Activated naive CD8-positive, alpha-beta T cell treated with anti-CD3 and anti-CD28 coated beads for 36 hours (primary cell): ENCODE measurements at regions not wholly inside any gene's neighbourhood (a gene's known extent, or its start where the extent isn't known, plus 50 kb on each side); places are given as distances from the start of the nearest gene placed in this dataset.

ENCODE experiments used
- DNase-seq: peaks from one replicate; pipeline ENCODE4 v3.0.0; 2021
- H3K27ac Mint-ChIP-seq: one replicate; pipeline ENCODE4 v1.8.0; 2022; ENCODE audit warnings: mild to moderate bottlenecking, moderate library complexity, mixed read lengths
- H3K27me3 Mint-ChIP-seq: one replicate; pipeline ENCODE4 v1.8.0; 2022; ENCODE audit warnings: mild to moderate bottlenecking, mixed read lengths
- H3K36me3 Mint-ChIP-seq: one replicate; pipeline ENCODE4 v1.8.0; 2021; ENCODE audit warnings: mild to moderate bottlenecking, mixed read lengths
- H3K4me1 Mint-ChIP-seq: one replicate; pipeline ENCODE4 v1.8.0; 2021; ENCODE audit warnings: mixed read lengths
- H3K4me3 Mint-ChIP-seq: one replicate; pipeline ENCODE4 v1.8.0; 2022; ENCODE audit warnings: mild to moderate bottlenecking, moderate library complexity, mixed read lengths
- H3K9me3 Mint-ChIP-seq: one replicate; pipeline ENCODE4 v1.8.0; 2022; ENCODE audit warnings: mixed read lengths

DNA sequence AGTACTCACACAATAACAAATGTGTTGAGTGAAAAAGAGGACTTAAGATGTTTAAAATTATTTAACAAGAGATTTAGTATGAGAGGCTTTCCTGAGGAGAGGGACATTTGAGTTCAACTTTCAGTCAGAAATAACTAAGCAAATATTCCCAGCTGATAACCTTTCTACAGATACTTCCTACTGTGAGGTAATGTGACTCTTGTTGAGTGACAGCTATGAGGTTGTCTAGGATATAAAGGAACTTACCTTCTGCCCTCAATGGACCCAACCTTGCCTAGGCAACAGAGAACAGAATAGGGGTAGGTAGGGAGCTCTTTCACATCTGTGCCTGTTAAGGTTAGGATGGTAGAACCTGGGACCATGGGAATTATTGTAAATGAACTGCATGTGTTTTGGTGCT, 54.7 kb downstream of the GLUD2 start:
- Mint-ChIP-seq H3K4me3 (no peak overlapping the region), H3K36me3 (no peaks in the 10 kb centered on the region)
- DNase-seq: no peak

GRCh38 chrX:121103381-121103780, 56.0 kb downstream of the GLUD2 start:
- H3K4me3 Mint-ChIP-seq: no peak overlapping the region
- H3K27me3 Mint-ChIP-seq: peaks cover 5% of the 10 kb centered on the region
- no peaks in the 10 kb centered on the region for H3K4me1 Mint-ChIP-seq
- H3K36me3 Mint-ChIP-seq: no peaks in the 10 kb centered on the region
- H3K9me3 Mint-ChIP-seq: no peaks in the 10 kb centered on the region
- H3K27ac Mint-ChIP-seq: no peak overlapping the region
- no peak for DNase-seq

More for the DNA sequence above, 54.7 kb downstream of the GLUD2 start:
- Mint-ChIP-seq H3K4me1 (no peaks in the 10 kb centered on the region), H3K27ac (no peak overlapping the region), H3K27me3 (peaks cover 5% of the 10 kb centered on the region), H3K9me3 (no peaks in the 10 kb centered on the region)

DNA sequence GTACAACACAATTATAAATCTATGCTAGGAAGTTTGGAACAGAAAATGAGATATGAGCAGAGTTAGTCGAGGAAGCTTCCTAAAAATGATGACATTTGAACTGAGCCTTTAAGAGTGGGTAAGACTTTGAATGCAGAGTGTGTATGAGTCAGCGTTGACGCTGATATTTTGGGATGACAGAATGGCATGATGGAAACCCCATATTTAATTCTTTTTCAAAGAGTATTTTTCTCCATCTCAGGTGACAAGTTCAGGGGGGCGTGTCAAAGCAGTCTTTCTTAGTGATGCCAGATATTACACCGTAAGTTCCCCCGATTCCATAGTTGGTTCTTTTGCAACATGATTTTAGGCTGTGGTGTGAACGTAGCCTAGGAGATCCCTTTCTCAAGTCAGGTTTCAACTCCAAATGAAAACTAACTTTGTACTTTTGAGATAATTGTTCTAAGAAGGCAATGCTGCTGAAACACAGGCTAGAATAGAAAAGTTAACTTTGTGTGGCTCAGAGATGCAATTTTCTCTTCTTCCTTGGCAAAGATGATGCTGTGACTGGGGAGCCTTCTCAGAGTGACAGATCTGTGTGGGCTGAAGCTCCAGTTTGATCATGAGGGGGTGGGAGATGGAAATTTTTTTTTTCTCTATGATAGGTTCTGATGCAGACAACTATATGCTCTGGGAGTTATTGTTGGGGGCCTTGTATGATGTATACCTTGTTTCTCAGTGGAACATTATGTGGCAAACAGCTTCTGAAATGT, 59.2 kb downstream of the GLUD2 start:
- Mint-ChIP-seq H3K36me3 (no peaks in the 10 kb centered on the region), H3K4me3 (no peak overlapping the region)
- no peak for DNase-seq

GRCh38 chrX:121109986-121110385, 62.6 kb downstream of the GLUD2 start:
- DNase-seq: no peak
- Mint-ChIP-seq H3K27me3 (no peaks in the 10 kb centered on the region), H3K4me1 (no peaks in the 10 kb centered on the region), H3K36me3 (no peaks in the 10 kb centered on the region), H3K27ac (no peak overlapping the region), H3K4me3 (no peak overlapping the region), H3K9me3 (no peaks in the 10 kb centered on the region)

More for the DNA sequence above, 59.2 kb downstream of the GLUD2 start:
- Mint-ChIP-seq H3K9me3 (no peaks in the 10 kb centered on the region), H3K27ac (no peak overlapping the region), H3K27me3 (no peaks in the 10 kb centered on the region), H3K4me1 (no peaks in the 10 kb centered on the region)

DNA sequence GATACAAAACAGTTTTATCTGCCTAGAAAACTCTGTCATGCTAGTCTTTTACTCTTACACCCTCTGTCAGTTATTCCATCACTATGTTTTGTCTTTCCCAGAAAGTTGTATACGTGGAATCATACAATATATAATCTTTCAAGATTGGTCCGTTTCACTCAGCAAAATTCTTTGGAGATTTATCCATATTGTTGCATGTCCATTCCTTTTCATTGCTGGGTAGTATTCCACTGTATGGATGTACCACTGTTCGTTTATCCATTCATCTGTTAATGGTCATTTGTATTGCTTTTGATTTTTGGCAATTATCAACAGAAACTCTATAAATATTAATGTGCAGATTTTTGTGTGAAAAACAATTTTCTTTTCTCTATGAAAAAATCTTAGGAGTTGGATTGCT, 63.1 kb downstream of the GLUD2 start:
- H3K27ac Mint-ChIP-seq: no peak overlapping the region

GRCh38 chrX:121114691-121115090, 67.3 kb downstream of the GLUD2 start:
- Mint-ChIP-seq H3K4me1 (no peaks in the 10 kb centered on the region), H3K27ac (no peak overlapping the region), H3K4me3 (no peak overlapping the region), H3K27me3 (no peaks in the 10 kb centered on the region), H3K9me3 (no peaks in the 10 kb centered on the region), H3K36me3 (no peaks in the 10 kb centered on the region)
- DNase-seq: no peak

More for the DNA sequence above, 63.1 kb downstream of the GLUD2 start:
- H3K36me3 Mint-ChIP-seq: no peaks in the 10 kb centered on the region
- no peaks in the 10 kb centered on the region for H3K27me3 Mint-ChIP-seq
- no peaks in the 10 kb centered on the region for H3K9me3 Mint-ChIP-seq
- H3K4me1 Mint-ChIP-seq: no peaks in the 10 kb centered on the region
- DNase-seq: no peak
- no peak overlapping the region for H3K4me3 Mint-ChIP-seq

- Mint-ChIP-seq H3K4me1 (no peaks in the 10 kb centered on the region), H3K9me3 (no peaks in the 10 kb centered on the region), H3K27me3 (no peaks in the 10 kb centered on the region), H3K27ac (no peak overlapping the region), H3K36me3 (no peaks in the 10 kb centered on the region), H3K4me3 (no peak overlapping the region)
- DNase-seq: no peak
Measured at GRCh38 chrX:121120690-121121605, 73.5 kb downstream of the GLUD2 start.

DNA sequence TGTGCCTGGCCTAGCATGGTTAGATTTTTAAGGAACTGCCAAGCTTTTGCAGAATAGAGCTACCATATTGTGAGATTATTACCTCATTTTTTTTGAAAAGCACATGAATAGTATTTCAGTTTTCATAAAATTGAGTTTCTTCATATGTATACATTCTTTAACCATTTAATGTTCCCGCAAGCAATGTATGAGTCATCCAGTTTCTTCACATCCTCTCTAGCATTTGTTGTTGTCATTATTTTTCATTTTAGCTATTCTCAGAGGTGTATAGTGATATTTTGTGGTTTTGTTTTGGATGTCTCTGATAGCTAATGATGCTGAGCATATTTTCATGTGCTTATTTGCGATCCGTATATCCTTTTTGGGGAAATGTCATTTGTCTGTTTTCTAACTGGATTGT, 74.9 kb downstream of the GLUD2 start:
- no peaks in the 10 kb centered on the region for H3K9me3 Mint-ChIP-seq
- no peaks in the 10 kb centered on the region for H3K4me1 Mint-ChIP-seq
- H3K27ac Mint-ChIP-seq: no peak overlapping the region
- H3K36me3 Mint-ChIP-seq: no peaks in the 10 kb centered on the region
- H3K27me3 Mint-ChIP-seq: no peaks in the 10 kb centered on the region
- no peak for DNase-seq
- no peak overlapping the region for H3K4me3 Mint-ChIP-seq

DNA sequence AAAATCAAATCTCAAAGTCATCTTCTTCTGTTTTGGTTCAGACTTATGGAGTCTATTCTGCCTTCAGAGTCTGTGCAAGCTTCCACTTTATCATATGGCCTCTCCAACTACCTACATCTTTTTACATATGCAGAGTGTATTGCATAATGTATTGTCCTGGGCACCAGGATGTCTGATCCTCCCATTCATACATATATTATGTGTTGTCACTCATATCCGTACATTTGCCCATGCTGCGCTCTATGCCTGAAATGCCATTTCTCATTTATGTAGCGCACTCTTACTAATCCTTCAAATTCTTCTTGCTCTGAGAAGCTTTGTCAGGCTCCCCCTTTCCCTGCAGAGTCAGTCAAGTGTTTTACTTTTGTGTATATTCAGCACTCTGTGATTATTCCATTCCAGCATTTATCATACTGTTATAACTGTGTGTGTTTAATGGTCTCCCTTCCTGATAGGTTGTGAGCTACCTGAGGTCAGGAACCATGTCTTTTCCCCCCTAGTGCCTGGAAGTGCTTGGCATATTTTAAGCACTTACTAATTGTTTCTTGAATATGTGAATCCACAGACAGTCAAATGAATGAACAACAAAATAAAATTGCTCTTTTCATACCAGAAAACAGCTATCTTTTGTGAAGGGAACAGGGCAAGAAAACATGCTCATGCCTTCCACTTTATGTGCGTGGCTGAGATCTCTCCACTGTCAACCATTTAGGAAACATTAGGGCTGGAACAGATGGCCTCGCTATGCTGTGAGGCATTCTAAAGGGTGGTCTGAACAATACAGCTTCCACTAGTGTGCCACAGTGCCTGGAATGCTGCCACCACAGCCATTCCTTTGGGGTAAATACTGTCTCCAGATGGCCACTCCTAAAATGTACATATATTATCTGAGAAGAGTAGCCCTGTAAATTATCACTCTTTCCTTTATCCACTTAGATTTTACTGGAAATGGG, 81.8 kb downstream of the GLUD2 start:
- Mint-ChIP-seq H3K4me3 (no peak overlapping the region), H3K9me3 (no peaks in the 10 kb centered on the region), H3K36me3 (no peaks in the 10 kb centered on the region), H3K27ac (no peak overlapping the region), H3K4me1 (no peaks in the 10 kb centered on the region), H3K27me3 (no peaks in the 10 kb centered on the region)
- no peak for DNase-seq

GRCh38 chrX:121132675-121133074, 85.3 kb downstream of the GLUD2 start:
- H3K36me3 Mint-ChIP-seq: no peaks in the 10 kb centered on the region
- no peaks in the 10 kb centered on the region for H3K4me1 Mint-ChIP-seq
- H3K4me3 Mint-ChIP-seq: no peak overlapping the region
- H3K9me3 Mint-ChIP-seq: no peaks in the 10 kb centered on the region
- no peak overlapping the region for H3K27ac Mint-ChIP-seq
- no peak for DNase-seq
- H3K27me3 Mint-ChIP-seq: no peaks in the 10 kb centered on the region

DNA sequence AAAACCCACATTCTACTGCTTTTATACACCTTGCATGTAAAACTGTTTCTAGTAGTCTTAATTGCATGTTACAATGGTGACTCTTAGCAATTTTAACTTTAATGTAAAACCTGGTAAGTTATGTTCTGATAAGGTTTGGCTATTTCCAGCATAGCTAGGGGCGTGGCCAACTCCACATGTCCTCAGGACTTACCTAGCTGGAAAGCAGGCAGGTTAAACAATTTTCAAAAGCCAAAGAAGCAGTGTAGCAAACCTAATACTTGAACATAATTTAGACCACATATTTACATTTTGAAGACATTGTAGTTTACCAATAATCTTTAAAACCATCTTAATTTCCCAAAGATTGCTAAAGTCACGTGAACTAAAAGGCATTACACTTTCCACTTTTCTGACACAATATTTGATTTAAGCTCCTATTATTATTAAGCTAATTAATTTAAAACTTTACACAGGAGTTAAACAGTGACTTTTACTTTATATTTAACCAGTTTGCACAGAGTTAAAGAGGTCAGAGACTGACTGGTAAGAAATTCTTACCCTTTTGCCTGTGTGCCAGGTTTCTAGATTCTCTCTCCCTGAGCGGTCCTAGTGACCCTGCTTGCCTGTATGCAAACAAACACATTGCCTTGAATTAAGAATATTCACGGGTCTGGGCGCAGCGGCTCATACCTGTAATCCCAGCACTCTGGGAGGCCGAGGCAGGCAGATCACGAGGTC, 88.2 kb downstream of the GLUD2 start:
- Mint-ChIP-seq H3K36me3 (no peaks in the 10 kb centered on the region), H3K4me3 (no peak overlapping the region), H3K27me3 (peaks cover 3% of the 10 kb centered on the region), H3K4me1 (no peaks in the 10 kb centered on the region), H3K9me3 (no peaks in the 10 kb centered on the region), H3K27ac (no peak overlapping the region)
- no peak for DNase-seq

DNA sequence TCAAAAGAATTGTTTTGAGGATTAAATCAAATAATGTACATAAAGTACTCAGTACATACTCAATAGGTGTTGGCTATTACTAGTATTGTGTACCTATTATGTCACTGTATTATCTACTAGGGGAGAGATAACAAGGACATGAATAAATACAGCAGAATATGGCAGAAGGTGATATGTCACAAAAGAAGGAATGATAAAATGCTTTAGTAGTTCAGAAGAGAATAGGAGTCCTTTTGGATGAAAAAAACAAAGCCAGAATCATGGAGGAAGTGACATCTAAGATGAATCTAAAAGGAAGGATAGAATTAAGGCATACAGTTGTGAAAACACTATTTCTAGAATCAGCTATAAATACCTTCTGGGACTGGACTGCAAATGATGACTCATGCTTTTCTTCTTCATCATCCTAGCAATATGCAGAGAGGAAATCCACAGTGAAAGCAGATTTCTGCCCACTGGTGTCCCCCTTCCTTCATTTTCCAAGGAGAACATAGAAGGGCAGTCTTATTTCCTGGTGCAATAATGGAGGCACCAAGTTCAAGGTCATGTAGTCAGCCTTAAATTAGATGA, 98.7 kb downstream of the GLUD2 start:
- Mint-ChIP-seq H3K4me3 (no peak overlapping the region), H3K4me1 (peaks cover 4% of the 10 kb centered on the region), H3K27ac (no peak overlapping the region), H3K36me3 (no peaks in the 10 kb centered on the region), H3K9me3 (no peaks in the 10 kb centered on the region), H3K27me3 (no peaks in the 10 kb centered on the region)
- no peak for DNase-seq

- DNase-seq: no peak
- H3K4me1 Mint-ChIP-seq: peaks cover 4% of the 10 kb centered on the region
- no peaks in the 10 kb centered on the region for H3K36me3 Mint-ChIP-seq
- no peaks in the 10 kb centered on the region for H3K27me3 Mint-ChIP-seq
- H3K4me3 Mint-ChIP-seq: no peak overlapping the region
- H3K9me3 Mint-ChIP-seq: no peaks in the 10 kb centered on the region
- H3K27ac Mint-ChIP-seq: no peak overlapping the region
Measured at GRCh38 chrX:121150217-121150616, 102.8 kb downstream of the GLUD2 start.

DNA sequence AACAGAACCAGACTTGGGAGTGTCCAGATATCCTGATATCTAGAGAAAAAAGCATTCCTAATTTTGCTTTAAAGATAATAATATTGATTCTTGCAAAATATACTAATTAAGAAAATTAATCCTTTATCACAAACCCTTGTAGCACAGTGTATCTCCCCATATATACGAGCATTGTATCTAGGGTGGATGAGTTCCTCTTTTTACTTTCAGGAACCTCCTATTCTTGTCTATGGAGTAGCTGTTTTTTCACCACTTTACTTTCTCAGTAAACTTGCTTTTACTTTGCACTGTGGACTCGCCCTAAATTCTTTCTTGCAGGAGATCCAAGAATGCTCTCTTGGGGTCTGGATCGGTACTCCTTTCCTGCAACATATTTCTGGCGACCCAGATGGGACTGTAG, 103.9 kb downstream of the GLUD2 start:
- H3K36me3 Mint-ChIP-seq: no peaks in the 10 kb centered on the region
- no peaks in the 10 kb centered on the region for H3K27me3 Mint-ChIP-seq
- H3K27ac Mint-ChIP-seq: no peak overlapping the region
- H3K4me1 Mint-ChIP-seq: peaks cover 4% of the 10 kb centered on the region
- DNase-seq: no peak
- H3K9me3 Mint-ChIP-seq: no peaks in the 10 kb centered on the region
- no peak overlapping the region for H3K4me3 Mint-ChIP-seq
